GM23338 (cell line): ENCODE measurements at regions not wholly inside any gene's neighbourhood (a gene's known extent, or its start where the extent isn't known, plus 50 kb on each side); places are given as distances from the start of the nearest gene placed in this dataset.

Experiments
- ATAC-seq: fragments of 200-7000 bp; cut with Tn5 transposase; 3 replicates; pipeline ENCODE4 v1.9.1; 2020
- DNase-seq: peaks from one replicate; pipeline ENCODE4 v3.0.0-alpha.2; 2015; ENCODE audit warnings: low spot score
- H2AFZ ChIP-seq: fragments of 200-600 bp; sonication (generic); 2 replicates; pipeline ENCODE4 v1.8.0; 2016; ENCODE audit warnings: antibody characterized with exemption, mild to moderate bottlenecking, moderate library complexity
- H3F3A ChIP-seq: fragments of 200-600 bp; sonication (generic); replicated peaks from 2 replicates; pipeline ENCODE4 v1.8.0; 2017; ENCODE audit warnings: antibody characterized with exemption, mixed run types, low read depth
- H3K27ac ChIP-seq: fragments of 200-600 bp; sonication (generic); 2 replicates; pipeline ENCODE4 v1.6.1; 2016; ENCODE audit warnings: low read depth
- H3K27me3 ChIP-seq: fragments of 200-600 bp; sonication (generic); 2 replicates; pipeline ENCODE4 v1.8.0; 2016; ENCODE audit warnings: mild to moderate bottlenecking, mixed run types, moderate library complexity; ENCODE audit not compliant: insufficient read depth
- H3K36me3 ChIP-seq: fragments of 200-600 bp; sonication (generic); 2 replicates; pipeline ENCODE4 v1.8.0; 2016; ENCODE audit warnings: mild to moderate bottlenecking; ENCODE audit not compliant: insufficient read depth
- H3K4me1 ChIP-seq: fragments of 200-600 bp; sonication (generic); 2 replicates; pipeline ENCODE4 v1.8.0; 2016; ENCODE audit warnings: mild to moderate bottlenecking, moderate library complexity; ENCODE audit not compliant: insufficient read depth
- H3K4me2 ChIP-seq: fragments of 200-600 bp; sonication (generic); 2 replicates; pipeline ENCODE4 v1.7.1; 2017; ENCODE audit warnings: mixed run types
- H3K4me3 ChIP-seq: fragments of 200-600 bp; sonication (generic); 2 replicates; pipeline ENCODE4 v1.6.1; 2016; ENCODE audit warnings: mixed run types
- H3K79me2 ChIP-seq: fragments of 200-600 bp; sonication (generic); replicated peaks from 2 replicates; pipeline ENCODE4 v1.8.0; 2017; ENCODE audit warnings: mild to moderate bottlenecking; ENCODE audit not compliant: insufficient read depth
- H3K9me2 ChIP-seq: fragments of 200-600 bp; sonication (generic); 2 replicates; pipeline ENCODE4 v1.8.0; 2017; ENCODE audit not compliant: insufficient read depth
- H4K20me1 ChIP-seq: fragments of 200-600 bp; sonication (generic); replicated peaks from 2 replicates; pipeline ENCODE4 v1.8.0; 2017; ENCODE audit warnings: mild to moderate bottlenecking; ENCODE audit not compliant: insufficient read depth
- H3K27ac Mint-ChIP-seq: 2 replicates; pipeline ENCODE4 v1.8.0; 2020; ENCODE audit warnings: inconsistent platforms, mild to moderate bottlenecking, moderate library complexity, mixed read lengths
- H3K27me3 Mint-ChIP-seq: 3 replicates; pipeline ENCODE4 v1.8.0; 2022; ENCODE audit warnings: low read depth, mild to moderate bottlenecking, moderate library complexity, mixed read lengths, inconsistent platforms; ENCODE audit not compliant: insufficient read depth, poor library complexity
- H3K36me3 Mint-ChIP-seq: 3 replicates; pipeline ENCODE4 v1.8.0; 2021; ENCODE audit warnings: low read depth, mild to moderate bottlenecking, inconsistent platforms, moderate library complexity, mixed read lengths
- H3K4me1 Mint-ChIP-seq: 3 replicates; pipeline ENCODE4 v1.8.0; 2020; ENCODE audit warnings: mild to moderate bottlenecking, inconsistent platforms, mixed read lengths
- H3K4me3 Mint-ChIP-seq: 3 replicates; pipeline ENCODE4 v1.8.0; 2021; ENCODE audit warnings: moderate library complexity, mild to moderate bottlenecking, inconsistent platforms, mixed read lengths
- H3K9me3 Mint-ChIP-seq: 3 replicates; pipeline ENCODE4 v1.8.0; 2020; ENCODE audit warnings: moderate library complexity, mild to moderate bottlenecking, inconsistent platforms, mixed read lengths
- CREB1 ChIP-seq: fragments of 250-450 bp; sonication (Bioruptor Pico); IDR thresholded peaks from 2 replicates; pipeline ENCODE4 v1.5.0; 2020; ENCODE audit warnings: low read depth, mild to moderate bottlenecking, moderate library complexity
- CTCF ChIP-seq, 2 experiments: fragments of 200-600 bp in 1 of 2; sonication (generic) in 1 of 2; conservative IDR thresholded peaks; 2 replicates each; pipeline versions ENCODE4 v1.5.1 to v1.6.1; 2016 to 2017; ENCODE audit warnings: antibody characterized with exemption in 2 of 2, low read depth in 2 of 2, mild to moderate bottlenecking in 2 of 2, moderate library complexity in 1 of 2
- ETS1 ChIP-seq: IDR thresholded peaks from 2 replicates; pipeline ENCODE4 v1.6.1; 2016; ENCODE audit warnings: antibody characterized with exemption
- EZH2 ChIP-seq: fragments of 200-600 bp; sonication (generic); IDR thresholded peaks from one replicate; pipeline ENCODE4 v1.8.0; 2017; ENCODE audit warnings: antibody characterized with exemption, mild to moderate bottlenecking, low read depth; ENCODE audit not compliant: unreplicated experiment
- EZH2phosphoT487 ChIP-seq: fragments of 200-600 bp; sonication (generic); IDR thresholded peaks from one replicate; pipeline ENCODE4 v1.8.1; 2018; ENCODE audit warnings: antibody characterized with exemption; ENCODE audit not compliant: unreplicated experiment
- JUNB ChIP-seq: IDR thresholded peaks from one replicate; pipeline ENCODE4 v1.6.1; 2016; ENCODE audit warnings: antibody characterized with exemption; ENCODE audit not compliant: unreplicated experiment
- NANOG ChIP-seq: IDR thresholded peaks from 2 replicates; pipeline ENCODE4 v1.6.1; 2016; ENCODE audit warnings: antibody characterized with exemption, borderline replicate concordance
- POLR2AphosphoS5 ChIP-seq: IDR thresholded peaks from 2 replicates; pipeline ENCODE4 v1.6.1; 2016; ENCODE audit warnings: antibody characterized with exemption, low read depth
- REST ChIP-seq: IDR thresholded peaks from one replicate; pipeline ENCODE4 v1.6.1; 2018; ENCODE audit warnings: antibody characterized with exemption; ENCODE audit not compliant: unreplicated experiment
- STAT1 ChIP-seq: IDR thresholded peaks from one replicate; pipeline ENCODE4 v1.6.1; 2016; ENCODE audit warnings: antibody characterized with exemption; ENCODE audit not compliant: unreplicated experiment
- ZNF114 ChIP-seq: fragments of 250-450 bp; sonication (Bioruptor Pico); IDR thresholded peaks from 2 replicates; pipeline ENCODE4 v1.5.0; 2020; ENCODE audit warnings: mild to moderate bottlenecking, moderate library complexity
- ZNF331 ChIP-seq: fragments of 250-450 bp; sonication (Bioruptor Pico); IDR thresholded peaks from 2 replicates; pipeline ENCODE4 v1.5.0; 2020; ENCODE audit warnings: low read depth, mild to moderate bottlenecking, moderate library complexity
- ZNF462 ChIP-seq: fragments of 250-450 bp; sonication (Bioruptor Pico); IDR thresholded peaks from 2 replicates; pipeline ENCODE4 v1.5.0; 2020; ENCODE audit warnings: mild to moderate bottlenecking, moderate library complexity

GRCh38 chr5:122629121-122629677 lies 145.7 kb upstream of the SNX2 start:
- no peaks in the 10 kb centered on the region; the same call in 2 of the 3 replicates for H3K36me3 Mint-ChIP-seq
- H3K4me3 ChIP-seq: no peak overlapping the region
- H3K4me3 Mint-ChIP-seq: no peak overlapping the region

More at GRCh38 chr5:122629121-122629677, 145.7 kb upstream of the SNX2 start:
- H3K9me2 ChIP-seq: no peaks in the 10 kb centered on the region
- no peak overlapping the region for H3K27ac ChIP-seq
- DNase-seq: no peak
- Mint-ChIP-seq H3K9me3 (peaks cover 3% of the 10 kb centered on the region; the same call in 1 of the 3 replicates), H3K27ac (no peak overlapping the region), H3K27me3 (no peaks in the 10 kb centered on the region), H3K4me1 (no peaks in the 10 kb centered on the region)
- H3K4me2 ChIP-seq: no peak overlapping the region
- H4K20me1 ChIP-seq: no peaks in the 10 kb centered on the region
- no peaks in the 10 kb centered on the region for H3K79me2 ChIP-seq
- ATAC-seq: no peak
- no peak for TF ChIP-seq EZH2phosphoT487
- no peak for TF ChIP-seq NANOG
- no peak for TF ChIP-seq CREB1 (CRISPR knock-in tag)
- no peak for TF ChIP-seq ZNF114 (CRISPR knock-in tag)
- TF ChIP-seq POLR2AphosphoS5: no peak
- TF ChIP-seq ZNF462 (CRISPR knock-in tag): no peak
- TF ChIP-seq REST: no peak
- TF ChIP-seq ETS1: no peak
- TF ChIP-seq STAT1: no peak
- no peak for TF ChIP-seq JUNB
- TF ChIP-seq CTCF (conservative IDR thresholded peaks at IDR 0.05; ENCODE audit: low read depth in 2 of 2): no peak
- no peak for TF ChIP-seq EZH2
- TF ChIP-seq ZNF331 (CRISPR knock-in tag): no peak
- no peaks in the 10 kb centered on the region; the same call in 1 of the 2 replicates for H3K36me3 ChIP-seq
- no peaks in the 10 kb centered on the region for H3K27me3 ChIP-seq
- no peak overlapping the region; the same call in 1 of the 2 replicates for H2AFZ ChIP-seq
- H3F3A ChIP-seq: no peaks in the 10 kb centered on the region
- H3K4me1 ChIP-seq: no peaks in the 10 kb centered on the region
